ENCODE measurements at regions not wholly inside any gene's neighbourhood (a gene's known extent, or its start where the extent isn't known, plus 50 kb on each side); places are given as distances from the start of the nearest gene placed in this dataset.

GRCh38 chr10:29131952-29132547 is 156.8 kb upstream of the LYZL1 start:
- DNase-seq = no peak

GRCh38 chr10:29132551-29133111 is 156.2 kb upstream of the LYZL1 start:
- no peak for DNase-seq

- no peak for DNase-seq
Measured at GRCh38 chr10:29135337-29135736, 153.5 kb upstream of the LYZL1 start.

- DNase-seq = no peak
Measured at GRCh38 chr10:29136411-29136810, 152.5 kb upstream of the LYZL1 start.

GRCh38 chr10:29140151-29140550 is 148.7 kb upstream of the LYZL1 start:
- no peak for DNase-seq

- DNase-seq = no peak
Measured at GRCh38 chr10:29140991-29141390, 147.9 kb upstream of the LYZL1 start.

GRCh38 chr10:29141761-29142160 is 147.1 kb upstream of the LYZL1 start:
- DNase-seq = no peak

GRCh38 chr10:29142516-29143314 is 146.2 kb upstream of the LYZL1 start:
- DNase-seq = no peak

GRCh38 chr10:29144126-29144525 is 144.7 kb upstream of the LYZL1 start:
- DNase-seq = no peak

- no peak for DNase-seq
Measured at GRCh38 chr10:29146311-29147100, 142.4 kb upstream of the LYZL1 start.

GRCh38 chr10:29150010-29150409 is 138.9 kb upstream of the LYZL1 start:
- no peak for DNase-seq

GRCh38 chr10:29151005-29151404 is 137.9 kb upstream of the LYZL1 start:
- DNase-seq = no peak

GRCh38 chr10:29157321-29157720 is 131.5 kb upstream of the LYZL1 start:
- DNase-seq = no peak

- DNase-seq = no peak
Measured at GRCh38 chr10:29158066-29158465, 130.8 kb upstream of the LYZL1 start.

- DNase-seq = no peak
Measured at GRCh38 chr10:29160150-29160617, 128.7 kb upstream of the LYZL1 start.

GRCh38 chr10:29163746-29164145 is 125.1 kb upstream of the LYZL1 start:
- DNase-seq = no peak

- no peak for DNase-seq
Measured at GRCh38 chr10:29166713-29167112, 122.2 kb upstream of the LYZL1 start.

GRCh38 chr10:29169021-29169420 is 119.8 kb upstream of the LYZL1 start:
- no peak for DNase-seq

GRCh38 chr10:29171717-29172116 is 117.2 kb upstream of the LYZL1 start:
- no peak for DNase-seq

GRCh38 chr10:29174389-29174788 is 114.5 kb upstream of the LYZL1 start:
- no peak for DNase-seq

GRCh38 chr10:29176845-29177832 is 111.7 kb upstream of the LYZL1 start:
- no peak for DNase-seq

- no peak for DNase-seq
Measured at GRCh38 chr10:29181936-29182335, 106.9 kb upstream of the LYZL1 start.
